GM18861 (cell line): ENCODE measurements at regions not wholly inside any gene's neighbourhood (a gene's known extent, or its start where the extent isn't known, plus 50 kb on each side); places are given as distances from the start of the nearest gene placed in this dataset.

Experiments used
- ATAC-seq: cut with Tn5 transposase; IDR thresholded peaks from one replicate; pipeline ENCODE4 v1.9.1; 2021; ENCODE audit not compliant: unreplicated experiment

DNA sequence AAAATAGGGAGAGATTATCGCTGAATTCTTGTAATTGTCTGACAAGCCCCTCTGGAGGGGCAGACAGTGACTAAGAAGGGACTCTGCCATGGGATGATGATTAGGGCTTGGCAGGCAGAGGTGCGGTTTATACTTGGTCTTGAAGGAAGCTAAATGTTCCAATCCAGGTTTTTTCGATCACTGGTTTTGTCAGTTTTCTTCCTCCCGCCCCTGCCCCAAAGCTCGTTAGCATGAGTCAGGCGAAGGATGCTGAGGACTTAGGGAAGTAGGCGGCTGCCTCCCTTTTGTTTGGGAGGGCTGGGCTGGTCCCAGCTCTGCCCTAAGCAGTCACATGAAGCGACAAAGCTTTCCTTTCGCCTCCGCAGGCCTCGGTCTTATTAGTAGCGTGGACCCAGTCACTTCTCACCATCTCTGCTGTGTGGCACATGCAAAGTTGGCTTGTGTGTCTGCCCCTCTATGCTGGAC lies 314.2 kb downstream of the CDC5L start:
- no peak for ATAC-seq

DNA sequence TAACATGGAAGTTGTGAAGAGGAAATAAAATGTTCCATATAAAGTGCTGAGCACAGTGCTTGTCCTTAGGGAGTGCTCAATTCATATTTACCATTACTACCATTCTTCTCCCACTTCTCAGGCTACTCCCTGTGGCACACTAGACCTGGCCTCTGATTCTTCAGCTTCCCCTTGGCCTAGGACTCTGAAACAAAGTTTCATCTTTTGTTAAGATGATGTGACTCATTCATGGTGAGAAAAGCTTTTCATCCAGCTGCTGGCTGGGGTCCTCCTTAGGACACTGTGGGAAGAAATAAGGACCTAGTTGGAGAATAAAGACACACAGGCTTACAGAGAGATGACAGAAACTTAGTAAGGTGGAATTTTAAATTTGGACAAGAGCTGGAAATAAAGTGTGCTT lies 314.8 kb downstream of the CDC5L start:
- no peak for ATAC-seq

DNA sequence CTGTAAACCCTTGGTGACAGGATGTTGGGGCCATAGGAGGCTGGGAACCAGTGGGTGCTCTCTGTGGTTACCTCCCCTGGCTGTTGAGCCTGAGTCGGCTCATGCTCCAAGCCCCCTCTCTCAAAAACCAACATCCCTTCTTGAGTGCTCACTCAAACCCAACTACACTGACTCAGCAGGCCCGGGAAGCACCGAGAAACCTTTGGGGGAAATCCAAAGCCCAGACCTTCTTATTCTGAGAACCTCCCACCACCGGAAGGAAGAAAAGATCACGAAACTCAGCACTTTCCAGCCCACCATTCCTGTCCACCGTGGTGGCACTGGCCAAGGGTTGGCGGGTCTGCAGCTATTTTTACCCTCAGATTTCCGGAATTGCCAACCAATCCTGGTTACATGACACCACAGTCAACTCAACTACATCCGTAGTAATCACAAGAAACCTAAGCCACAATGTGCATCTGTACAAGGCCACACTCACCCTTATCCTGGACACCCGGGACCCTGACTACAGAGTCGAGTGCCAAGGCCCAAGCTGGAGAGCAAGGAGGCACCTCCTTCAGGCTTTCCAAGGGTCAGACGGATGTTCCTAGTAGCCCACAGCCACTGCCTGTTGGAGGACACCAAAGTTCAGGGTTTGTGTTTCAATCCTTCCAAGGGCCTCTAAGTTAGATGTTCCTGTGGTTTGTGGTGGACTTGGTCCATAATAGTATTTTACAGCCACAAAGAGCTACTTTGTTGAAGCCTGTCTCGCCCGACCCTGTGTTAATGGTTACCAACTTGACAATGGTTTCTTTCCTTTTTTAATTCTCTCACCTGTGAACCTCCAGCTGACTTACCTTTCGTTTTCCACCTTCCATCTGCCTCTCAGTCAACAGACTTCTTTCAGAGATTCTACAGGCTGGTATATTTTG lies 317.0 kb downstream of the CDC5L start:
- no peak for ATAC-seq

DNA sequence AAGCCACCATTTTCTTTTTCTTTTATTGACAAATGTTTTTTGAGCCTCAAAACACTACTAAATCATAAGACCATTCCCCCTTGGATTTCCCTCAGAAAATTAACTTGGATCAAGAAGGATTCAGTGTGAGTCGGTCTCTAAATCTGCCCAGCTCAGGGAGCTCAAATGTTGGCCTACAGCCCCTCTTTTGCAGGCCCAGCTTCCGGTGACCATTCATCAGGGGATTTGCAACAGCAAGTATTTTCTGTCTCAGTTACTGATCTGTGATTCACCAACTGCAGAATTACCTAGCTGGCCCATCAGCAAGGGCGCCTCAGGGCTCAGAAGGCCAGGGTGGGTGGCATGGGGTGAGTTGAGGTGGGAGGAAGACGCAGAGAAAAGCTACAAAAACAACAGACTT lies 318.1 kb downstream of the CDC5L start:
- ATAC-seq: no peak

DNA sequence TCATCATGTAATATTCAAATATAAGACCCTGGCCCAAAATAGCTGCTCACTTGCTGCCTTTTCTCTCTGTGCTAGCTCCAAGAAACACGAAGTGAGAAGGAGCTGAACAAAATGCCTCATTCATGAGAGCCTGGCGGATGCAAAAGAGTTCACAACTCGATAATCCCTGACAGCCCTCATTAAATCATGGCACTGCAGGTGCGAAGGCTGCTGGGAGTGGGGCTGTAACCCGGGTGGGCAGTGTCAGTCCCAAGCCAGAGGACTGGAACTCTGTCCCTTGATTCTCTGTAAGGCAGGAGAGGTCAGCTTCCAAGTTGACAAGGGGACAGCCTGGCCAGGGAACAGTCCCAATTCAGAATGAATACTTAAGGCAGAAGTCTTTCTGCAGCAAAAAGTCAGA lies 318.5 kb downstream of the CDC5L start:
- no peak for ATAC-seq

DNA sequence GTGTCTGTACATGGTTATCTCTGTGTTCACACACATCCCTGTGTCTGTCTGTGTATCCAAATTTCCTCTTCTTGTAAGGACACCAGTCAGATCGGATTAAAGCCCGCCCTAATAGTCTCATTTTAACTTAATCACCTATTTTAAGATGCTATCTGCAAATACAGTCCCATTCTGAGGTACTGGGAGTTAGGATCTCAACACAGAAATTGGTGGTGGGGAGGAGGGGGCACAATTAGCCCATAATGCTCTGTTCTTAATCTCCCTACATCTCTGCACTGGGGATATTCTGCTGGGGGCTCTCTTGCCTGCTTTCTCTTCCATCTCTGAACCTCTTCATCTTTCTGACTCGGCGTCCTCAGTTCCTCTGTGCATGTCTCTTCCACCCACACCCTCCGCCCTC lies 320.7 kb downstream of the CDC5L start:
- ATAC-seq: no peak

DNA sequence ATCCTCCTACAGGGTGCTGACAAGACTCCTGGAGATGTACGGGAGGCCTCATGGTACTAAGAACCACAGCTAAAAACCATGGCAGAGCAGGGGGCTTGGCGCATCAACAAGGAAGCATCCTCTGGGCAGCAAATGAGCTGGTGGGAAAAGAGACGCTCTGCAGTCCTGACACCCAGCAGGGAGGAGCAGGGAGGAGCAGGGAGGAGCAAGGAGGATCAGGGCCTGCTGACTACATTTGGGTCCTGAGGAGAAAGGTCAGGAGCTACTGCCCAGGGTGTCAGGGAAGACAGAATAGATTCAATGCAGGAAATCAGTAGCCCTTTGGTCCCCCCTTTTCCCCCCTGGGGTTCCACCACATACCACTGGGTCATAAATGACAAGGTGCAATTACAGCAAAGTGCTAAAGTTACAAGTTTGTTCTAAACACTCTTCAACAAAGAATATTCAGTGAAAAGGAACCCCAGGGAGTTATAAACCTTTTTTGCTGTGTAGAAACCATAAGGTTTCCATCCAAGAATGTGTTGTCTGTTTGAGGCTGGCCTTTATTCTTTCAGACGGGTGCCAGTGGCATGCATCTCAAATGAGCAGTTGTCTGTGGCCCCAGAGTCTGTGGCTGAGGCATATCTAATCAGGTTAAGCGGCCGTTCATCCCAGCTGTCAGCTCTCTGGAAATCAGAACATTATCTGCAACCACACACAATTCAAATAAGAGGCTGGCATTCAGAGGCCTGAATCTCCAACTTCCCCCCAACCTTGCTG lies 325.0 kb downstream of the CDC5L start:
- no peak for ATAC-seq

DNA sequence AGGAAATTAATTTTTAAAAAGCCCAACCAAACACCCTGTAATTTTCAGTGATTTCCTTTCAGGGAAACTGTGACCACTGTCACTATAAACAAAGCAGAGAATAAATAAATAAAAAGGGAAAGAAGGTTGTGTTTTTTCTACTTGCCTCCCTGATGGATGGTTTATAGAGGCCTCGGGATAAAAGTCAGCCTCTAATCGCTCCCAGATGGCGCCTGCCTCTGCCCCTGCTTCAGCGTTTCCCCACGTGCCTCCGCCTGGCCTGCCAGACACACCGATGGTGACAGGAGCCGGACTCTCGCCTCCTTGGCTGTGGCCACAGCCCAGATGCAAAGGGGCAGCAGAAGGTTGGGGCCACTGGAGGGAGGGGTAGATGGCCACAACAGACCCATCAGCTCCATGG lies 327.7 kb downstream of the CDC5L start:
- ATAC-seq: no peak

DNA sequence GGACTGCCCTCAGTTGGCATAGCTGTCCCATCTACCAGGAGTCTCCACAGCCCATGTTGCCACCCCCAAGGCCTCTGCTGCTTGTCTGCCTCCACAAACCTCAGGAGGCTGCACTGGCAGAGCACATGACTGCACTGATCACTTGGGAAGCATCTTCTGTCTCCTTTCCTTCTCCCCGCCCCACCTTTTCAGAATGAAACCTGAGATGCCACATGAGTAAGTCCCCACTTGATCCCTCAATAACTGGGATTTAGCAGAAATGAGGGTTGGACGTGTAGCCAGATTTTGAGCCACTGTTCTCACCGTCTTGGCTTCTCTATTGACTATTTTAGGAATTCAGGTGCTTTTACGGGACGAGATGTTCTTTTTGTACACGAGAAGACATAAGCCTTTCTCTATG lies 328.4 kb downstream of the CDC5L start:
- no peak for ATAC-seq

DNA sequence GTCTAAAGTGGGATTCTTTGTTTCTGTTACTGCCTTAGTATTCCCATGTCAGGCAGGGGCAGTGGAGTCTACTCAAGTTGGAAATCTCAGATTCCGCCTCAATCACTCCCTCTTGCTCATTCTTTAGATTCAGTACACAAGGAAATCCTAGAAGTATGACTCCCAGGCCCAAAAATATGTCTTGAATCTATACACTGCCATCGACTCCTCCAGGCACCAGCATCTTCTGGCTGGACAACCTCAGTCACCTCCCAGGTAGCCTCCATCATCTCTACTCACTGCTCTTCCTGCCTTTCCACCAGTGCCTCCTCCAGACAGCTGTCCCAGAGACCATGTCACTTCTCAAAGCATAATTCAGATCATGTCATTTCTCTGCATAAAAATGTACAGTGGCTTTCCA lies 329.9 kb downstream of the CDC5L start:
- no peak for ATAC-seq

DNA sequence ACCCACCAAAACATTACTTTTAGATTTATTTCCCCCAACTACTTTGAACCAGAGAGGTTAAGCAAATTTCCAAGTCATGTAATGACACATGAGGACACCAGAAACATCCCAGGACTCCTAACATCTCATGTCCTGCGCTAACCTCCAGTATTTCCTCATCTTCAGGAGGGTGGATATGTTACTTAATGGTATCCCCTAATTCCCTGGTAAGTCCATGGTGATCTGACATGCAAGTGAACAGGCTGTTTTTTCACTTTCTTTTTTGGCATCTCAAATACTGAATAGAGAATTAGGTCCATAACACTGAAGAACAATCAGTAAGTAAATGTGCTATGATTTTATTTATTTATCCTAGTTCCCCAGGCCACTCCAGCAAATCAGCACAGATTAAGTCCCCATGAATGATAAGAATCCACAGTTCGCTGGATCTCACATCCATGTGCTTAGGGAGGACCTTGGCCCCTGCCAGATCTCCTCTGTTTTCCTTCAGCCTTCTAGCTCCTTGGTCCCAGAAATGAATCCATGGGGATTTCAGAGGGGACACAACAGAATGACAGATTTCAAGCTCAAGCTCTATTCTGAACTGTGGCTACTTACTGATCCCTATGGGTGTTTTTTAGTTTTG lies 334.6 kb downstream of the CDC5L start:
- no peak for ATAC-seq

DNA sequence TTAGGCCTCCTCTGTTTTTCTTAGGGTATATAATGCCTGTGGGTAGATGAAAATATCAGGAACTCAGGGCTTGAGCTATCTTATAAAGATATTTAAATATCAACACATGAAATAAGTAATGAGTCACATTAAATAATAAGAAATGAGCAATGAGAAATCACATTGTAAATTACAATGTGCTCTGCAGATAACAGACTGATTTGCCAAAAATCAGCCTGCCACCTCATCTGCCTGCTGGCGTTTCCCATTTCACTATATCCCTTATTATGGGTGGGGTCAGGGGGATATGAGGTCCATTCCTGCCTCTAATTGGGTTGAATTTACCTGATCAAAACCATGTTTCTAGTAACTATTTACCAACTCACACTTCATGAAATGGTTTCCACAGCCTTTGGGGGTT lies 335.2 kb downstream of the CDC5L start:
- ATAC-seq: no peak

DNA sequence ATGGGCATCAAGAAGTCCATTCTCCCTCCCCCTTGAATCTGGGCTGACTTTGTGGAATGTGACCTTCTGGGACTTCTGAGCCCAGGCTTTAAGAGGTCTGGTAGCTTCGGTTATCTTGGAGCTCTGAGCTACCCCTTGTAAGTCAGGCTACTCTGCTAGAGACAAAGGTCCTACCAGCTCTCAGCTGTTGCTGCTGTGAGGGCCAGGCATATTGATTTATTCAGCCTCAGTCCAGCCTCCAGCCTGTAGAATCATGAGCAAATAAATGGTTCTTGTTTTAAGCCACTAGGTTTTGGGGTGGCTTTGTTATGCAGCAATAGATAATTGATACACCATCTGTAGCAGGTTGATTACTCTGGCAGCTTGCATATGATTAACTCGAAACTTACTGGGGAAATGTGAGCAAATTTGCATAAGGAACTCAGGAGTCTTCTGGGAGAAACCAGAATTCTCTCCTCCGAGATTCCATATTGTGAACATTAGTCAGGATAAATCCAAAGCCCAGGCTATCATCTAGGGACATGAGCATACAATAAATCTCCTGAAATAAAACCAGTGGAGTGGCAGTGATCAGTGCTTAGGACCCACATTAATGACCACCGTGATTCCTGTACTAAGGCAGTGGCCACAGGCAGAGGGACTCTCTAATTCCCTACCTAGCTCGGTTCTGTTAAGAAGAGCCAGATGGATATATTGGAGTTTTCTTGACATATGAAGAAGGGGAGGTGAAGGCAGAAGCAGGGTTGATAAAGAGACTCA lies 336.1 kb downstream of the CDC5L start:
- no peak for ATAC-seq

DNA sequence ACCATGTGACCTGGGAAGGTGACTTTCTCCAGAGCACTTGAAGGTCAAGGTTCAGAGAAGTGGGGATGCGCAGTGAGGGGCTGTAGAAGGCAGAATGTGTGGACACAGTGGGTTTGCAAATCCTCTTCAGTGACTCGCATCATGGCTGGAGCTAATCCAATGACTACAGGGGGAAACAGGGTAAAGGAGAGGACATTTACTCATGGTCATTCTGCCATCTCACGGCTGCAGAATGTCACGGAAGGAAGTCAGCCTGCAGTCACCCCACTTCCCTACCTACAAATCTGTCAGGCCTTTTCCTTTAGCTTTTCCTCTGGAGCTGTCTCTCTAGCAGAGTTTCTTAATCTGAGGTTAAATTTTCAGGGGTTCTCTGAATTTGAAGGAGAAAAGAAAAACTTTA lies 337.6 kb downstream of the CDC5L start:
- ATAC-seq: no peak

DNA sequence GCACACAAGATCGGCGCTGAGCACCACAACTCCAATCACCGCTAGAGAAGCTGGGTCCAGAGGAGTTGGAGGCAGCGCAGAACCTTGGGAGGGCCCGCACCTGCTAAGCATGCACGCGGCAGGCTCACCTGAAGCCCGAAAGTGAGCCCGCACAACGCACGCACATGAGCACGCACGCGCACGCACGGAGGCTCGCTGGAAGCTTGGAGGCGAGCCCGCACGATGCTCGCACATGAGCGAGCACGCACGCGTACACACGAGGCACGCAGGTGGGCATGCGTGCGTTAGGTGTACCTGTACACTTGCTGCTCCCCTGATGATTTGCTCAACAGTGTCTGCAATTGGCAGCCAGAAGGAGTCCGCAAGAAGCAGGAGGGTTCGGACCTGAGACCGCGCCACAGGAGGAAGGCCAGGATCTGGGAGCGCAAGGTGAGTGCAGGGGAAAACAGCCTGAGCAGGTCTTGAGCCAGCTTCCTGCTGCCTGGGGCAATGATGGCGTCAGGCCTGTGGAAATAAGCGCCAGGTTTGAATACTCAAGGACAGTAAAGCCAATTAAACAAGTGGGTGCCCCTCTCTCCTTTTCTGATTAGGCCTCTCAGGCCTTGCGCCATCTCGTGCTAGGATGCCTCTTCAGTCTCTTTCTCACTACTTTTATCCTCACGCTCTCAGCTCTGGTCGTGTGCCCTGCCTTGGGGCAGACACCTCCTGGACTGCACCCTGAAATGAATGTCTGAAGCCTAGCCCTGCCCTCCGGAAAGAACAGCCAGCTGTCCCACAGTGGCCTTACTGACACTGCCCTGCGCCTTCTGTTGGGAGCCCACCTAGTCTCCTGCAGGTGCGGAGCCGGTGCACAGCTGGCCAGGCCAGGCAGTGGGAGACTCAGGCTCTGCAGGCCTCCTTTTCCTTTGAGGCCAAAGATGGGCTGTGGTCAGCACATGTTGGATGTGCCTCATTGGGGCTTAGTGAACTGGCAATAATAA lies 340.4 kb downstream of the CDC5L start:
- ATAC-seq: no peak

DNA sequence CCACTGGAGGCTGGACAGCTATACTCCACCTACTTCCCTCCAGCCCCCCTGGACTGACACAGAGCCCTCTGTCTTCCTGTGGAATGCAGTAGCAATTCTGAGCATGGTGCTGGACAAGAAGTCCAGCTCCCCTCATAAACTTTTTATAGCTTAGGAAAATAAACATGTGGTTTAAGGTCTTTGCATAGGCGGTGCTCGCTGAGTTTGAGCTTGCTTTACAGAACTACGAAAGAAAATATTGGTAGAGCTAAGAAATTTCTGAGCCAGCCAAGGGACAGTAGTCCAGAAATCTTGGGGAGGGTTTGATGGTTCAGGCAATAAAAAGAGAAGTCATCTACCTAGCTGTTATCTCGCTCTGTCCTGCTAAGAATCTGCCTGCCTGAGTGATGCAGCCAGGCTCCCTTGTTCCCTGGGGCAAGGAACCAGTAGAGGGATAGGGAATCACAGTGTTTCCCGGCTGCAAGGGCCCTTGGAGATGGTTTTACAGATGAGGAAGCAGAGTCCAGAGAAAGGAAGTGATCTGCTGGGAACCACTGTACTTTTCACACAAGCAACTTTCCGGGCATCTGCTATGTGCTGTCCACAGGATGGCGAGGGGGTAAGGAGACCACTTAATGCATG lies 343.4 kb downstream of the CDC5L start:
- no peak for ATAC-seq

DNA sequence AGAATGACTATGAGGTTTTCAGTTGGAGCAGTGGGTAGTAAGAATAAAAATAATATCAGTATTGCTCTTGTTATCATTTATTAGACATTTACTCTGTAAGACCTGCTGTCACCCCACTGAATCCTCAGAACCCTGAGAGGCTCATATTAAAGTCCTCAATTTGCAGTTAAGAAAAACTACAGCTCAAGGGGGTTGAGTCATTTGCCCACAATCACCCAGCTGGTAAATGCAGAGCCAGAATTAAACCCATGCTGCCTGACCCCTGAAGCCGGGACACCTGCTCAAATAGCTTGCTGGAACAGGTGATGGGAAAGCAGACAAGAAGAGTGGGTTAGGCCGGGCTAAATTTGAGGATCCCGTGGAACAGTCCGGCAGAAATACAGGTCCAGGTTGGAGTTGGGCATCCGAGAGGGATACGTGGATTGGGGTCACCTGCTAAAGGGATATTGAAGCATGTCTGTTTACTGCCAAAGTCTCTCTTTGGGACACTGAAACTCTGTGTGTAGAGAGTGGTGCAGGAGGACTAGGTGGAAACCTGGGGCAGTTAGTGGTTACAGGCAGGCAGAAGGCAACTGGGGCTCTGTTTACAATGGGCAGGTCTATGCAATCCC lies 344.1 kb downstream of the CDC5L start:
- ATAC-seq: no peak

DNA sequence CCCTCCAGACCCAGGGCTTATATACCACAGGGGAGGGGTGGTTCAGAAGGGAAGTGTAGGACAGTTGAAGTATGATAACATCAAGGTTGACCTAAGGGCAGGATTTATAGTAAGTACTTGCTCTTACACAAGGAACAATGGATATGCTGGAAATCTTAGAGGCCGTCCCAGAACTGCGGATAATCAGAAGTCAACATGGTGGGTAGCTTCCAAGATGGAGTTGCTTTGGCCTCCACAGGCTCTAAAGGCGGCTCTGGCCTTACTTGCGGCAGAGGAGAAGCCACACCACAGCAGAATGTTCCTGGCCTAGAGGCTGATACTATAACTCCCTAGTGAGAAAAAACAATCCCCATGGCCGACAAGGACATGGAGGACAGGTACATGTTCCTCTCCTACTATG lies 344.7 kb downstream of the CDC5L start:
- ATAC-seq: no peak

DNA sequence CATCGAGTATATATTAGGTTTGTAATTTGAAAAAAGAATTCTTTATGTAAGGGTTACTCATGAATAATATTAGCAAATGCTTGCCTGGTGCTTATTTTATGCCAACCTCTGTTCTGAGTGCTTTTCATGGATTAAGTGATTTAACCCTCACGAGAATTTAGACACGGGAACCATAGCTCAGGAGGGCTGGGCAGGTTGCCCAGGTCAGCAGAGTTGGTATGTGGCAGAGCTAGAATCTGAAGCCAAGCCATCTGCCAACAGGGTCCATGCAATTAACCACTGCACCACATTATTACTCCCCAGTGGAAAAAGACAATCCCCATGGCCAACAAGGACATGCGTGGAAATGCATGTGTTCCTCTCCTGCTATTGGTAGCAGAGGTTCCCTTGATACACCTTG lies 345.6 kb downstream of the CDC5L start:
- ATAC-seq: no peak
